ACC112 (cell line): ENCODE measurements at regions not wholly inside any gene's neighbourhood (a gene's known extent, or its start where the extent isn't known, plus 50 kb on each side); places are given as distances from the start of the nearest gene placed in this dataset.
"Not testable (repeated sequence)": the region's sequence is repeated elsewhere in the genome, so short reads cannot be mapped to it uniquely, and the experiment has no call there.

Source experiments
- H2AFZ ChIP-seq: fragments of 200-600 bp; sonication (generic); one replicate; pipeline ENCODE4 v1.6.0; 2017; ENCODE audit warnings: antibody characterized with exemption, low read length; ENCODE audit not compliant: unreplicated experiment
- H3K27ac ChIP-seq: fragments of 200-600 bp; sonication (generic); 2 replicates; pipeline ENCODE4 v1.5.1; 2014; ENCODE audit warnings: low read depth, mild to moderate bottlenecking, antibody characterized with exemption, low read length, moderate library complexity
- H3K27me3 ChIP-seq: fragments of 200-600 bp; sonication (generic); 2 replicates; pipeline ENCODE4 v1.6.1; 2014; ENCODE audit warnings: mild to moderate bottlenecking, antibody characterized with exemption, low read length, moderate library complexity, mixed read lengths; ENCODE audit not compliant: insufficient read depth
- H3K36me3 ChIP-seq: fragments of 200-600 bp; sonication (generic); 2 replicates; pipeline ENCODE4 v1.6.1; 2016; ENCODE audit warnings: mild to moderate bottlenecking, antibody characterized with exemption, low read length, moderate library complexity, mixed read lengths; ENCODE audit not compliant: insufficient read depth
- H3K4me1 ChIP-seq: fragments of 200-600 bp; sonication (generic); one replicate; pipeline ENCODE4 v1.6.1; 2016; ENCODE audit warnings: low read length, mixed read lengths; ENCODE audit not compliant: insufficient read depth, unreplicated experiment, control insufficient read depth
- H3K4me3 ChIP-seq: fragments of 200-600 bp; sonication (generic); 2 replicates; pipeline ENCODE4 v1.5.1; 2014; ENCODE audit warnings: mild to moderate bottlenecking, low read depth, low read length
- H3K79me2 ChIP-seq: fragments of 200-600 bp; sonication (generic); one replicate; pipeline ENCODE4 v1.6.0; 2016; ENCODE audit warnings: low read length; ENCODE audit not compliant: control insufficient read depth, unreplicated experiment, insufficient read depth

GRCh38 chr3:125810010-125810409 lies 159.0 kb upstream of the ROPN1B start:
- not testable (repeated sequence) for H2AFZ ChIP-seq, H3K27me3 ChIP-seq, H3K79me2 ChIP-seq, H3K4me1 ChIP-seq, H3K36me3 ChIP-seq, H3K27ac ChIP-seq, H3K4me3 ChIP-seq

GRCh38 chr3:125822175-125822574 lies 146.8 kb upstream of the ROPN1B start:
- not testable (repeated sequence) for H3K4me3 ChIP-seq, H3K4me1 ChIP-seq, H2AFZ ChIP-seq, H3K27me3 ChIP-seq, H3K79me2 ChIP-seq, H3K36me3 ChIP-seq
- H3K27ac ChIP-seq, result peak overlapping the region; percentile 84

- not testable (repeated sequence) for H3K4me1 ChIP-seq, H3K4me3 ChIP-seq, H3K27me3 ChIP-seq, H2AFZ ChIP-seq, H3K27ac ChIP-seq, H3K79me2 ChIP-seq, H3K36me3 ChIP-seq
Observed at GRCh38 chr3:125831005-125831750, 137.8 kb upstream of the ROPN1B start.

- H3K27me3 ChIP-seq, H3K4me3 ChIP-seq, H3K79me2 ChIP-seq, H2AFZ ChIP-seq, H3K4me1 ChIP-seq, H3K27ac ChIP-seq, H3K36me3 ChIP-seq: not testable (repeated sequence)
Observed at GRCh38 chr3:125835562-125835961, 133.4 kb upstream of the ROPN1B start.

GRCh38 chr3:125836011-125836551 lies 132.9 kb upstream of the ROPN1B start:
- H3K27ac ChIP-seq, H3K27me3 ChIP-seq, H3K4me3 ChIP-seq, H2AFZ ChIP-seq, H3K79me2 ChIP-seq, H3K4me1 ChIP-seq, H3K36me3 ChIP-seq: not testable (repeated sequence)

GRCh38 chr3:125836786-125837185 lies 132.2 kb upstream of the ROPN1B start:
- not testable (repeated sequence) for H3K4me1 ChIP-seq, H2AFZ ChIP-seq

GRCh38 chr3:125838857-125839256 lies 130.1 kb upstream of the ROPN1B start:
- H3K79me2 ChIP-seq, H3K36me3 ChIP-seq, H3K27ac ChIP-seq, H3K4me1 ChIP-seq, H3K4me3 ChIP-seq, H3K27me3 ChIP-seq, H2AFZ ChIP-seq: not testable (repeated sequence)

More at GRCh38 chr3:125836786-125837185, 132.2 kb upstream of the ROPN1B start:
- H3K79me2 ChIP-seq, H3K27ac ChIP-seq, H3K4me3 ChIP-seq, H3K27me3 ChIP-seq, H3K36me3 ChIP-seq: not testable (repeated sequence)

- not testable (repeated sequence) for H3K36me3 ChIP-seq, H3K79me2 ChIP-seq, H2AFZ ChIP-seq, H3K4me1 ChIP-seq, H3K4me3 ChIP-seq, H3K27ac ChIP-seq, H3K27me3 ChIP-seq
Observed at GRCh38 chr3:125840465-125840864, 128.5 kb upstream of the ROPN1B start.

GRCh38 chr3:125847966-125848365 lies 121.0 kb upstream of the ROPN1B start:
- H3K4me1 ChIP-seq, H3K27ac ChIP-seq, H3K4me3 ChIP-seq, H3K79me2 ChIP-seq, H2AFZ ChIP-seq, H3K27me3 ChIP-seq, H3K36me3 ChIP-seq: not testable (repeated sequence)

- H3K27ac ChIP-seq, H3K4me3 ChIP-seq, H3K36me3 ChIP-seq, H3K4me1 ChIP-seq, H2AFZ ChIP-seq, H3K27me3 ChIP-seq, H3K79me2 ChIP-seq: not testable (repeated sequence)
Observed at GRCh38 chr3:125855006-125855405, 114.0 kb upstream of the ROPN1B start.

GRCh38 chr3:125860547-125860946 lies 108.4 kb upstream of the ROPN1B start:
- not testable (repeated sequence) for H2AFZ ChIP-seq, H3K27ac ChIP-seq, H3K4me3 ChIP-seq, H3K79me2 ChIP-seq, H3K36me3 ChIP-seq, H3K27me3 ChIP-seq, H3K4me1 ChIP-seq
